OCI-LY3 (cell line): ENCODE measurements at regions not wholly inside any gene's neighbourhood (a gene's known extent, or its start where the extent isn't known, plus 50 kb on each side); places are given as distances from the start of the nearest gene placed in this dataset.

Source experiments
- H2AFZ ChIP-seq: fragments of 200-600, 300-600 bp; shearing (Covaris generic); 2 replicates; pipeline ENCODE4 v1.6.0; 2014; ENCODE audit warnings: antibody characterized with exemption, low read depth, low read length
- H3K27ac ChIP-seq: fragments of 200-600, 300-600 bp; sonication (generic); 2 replicates; pipeline ENCODE4 v1.5.1; 2014; ENCODE audit warnings: mild to moderate bottlenecking, low read length, moderate library complexity, mixed read lengths
- H3K27me3 ChIP-seq: fragments of 200-600, 300-600 bp; sonication (generic); 2 replicates; pipeline ENCODE4 v1.6.1; 2014; ENCODE audit warnings: low read depth, low read length, mixed read lengths
- H3K36me3 ChIP-seq: fragments of 200-600, 300-600 bp; sonication (generic); replicated peaks from 2 replicates; pipeline ENCODE3; 2014; ENCODE audit warnings: low read depth, low read length, mixed read lengths
- H3K4me1 ChIP-seq: fragments of 300-600, 200-600 bp; sonication (generic); 2 replicates; pipeline ENCODE4 v1.6.1; 2014; ENCODE audit warnings: low read length, mixed read lengths
- H3K4me2 ChIP-seq: fragments of 200-600, 300-600 bp; sonication (generic); 2 replicates; pipeline ENCODE4 v1.6.1; 2014; ENCODE audit warnings: low read length, mixed read lengths
- H3K4me3 ChIP-seq: fragments of 300-600, 200-600 bp; sonication (generic); 2 replicates; pipeline ENCODE4 v1.5.1; 2014; ENCODE audit warnings: antibody characterized with exemption, mild to moderate bottlenecking, low read length, moderate library complexity
- H3K79me2 ChIP-seq: fragments of 300-600, 200-600 bp; shearing (Covaris generic); 2 replicates; pipeline ENCODE4 v1.6.1; 2014; ENCODE audit warnings: mild to moderate bottlenecking, low read length, mixed read lengths
- H3K9ac ChIP-seq: fragments of 300-600, 200-600 bp; shearing (Covaris generic); 2 replicates; pipeline ENCODE4 v1.6.0; 2014; ENCODE audit warnings: mild to moderate bottlenecking, low read length, moderate library complexity
- H3K9me3 ChIP-seq: fragments of 200-600, 300-600 bp; shearing (Covaris generic); 2 replicates; pipeline ENCODE4 v1.6.1; 2014; ENCODE audit warnings: low read length, mixed read lengths; ENCODE audit not compliant: insufficient read depth
- H4K20me1 ChIP-seq: fragments of 200-600, 300-600 bp; sonication (generic); 2 replicates; pipeline ENCODE4 v1.6.1; 2016; ENCODE audit warnings: low read length, mixed read lengths; ENCODE audit not compliant: insufficient read depth
- CTCF ChIP-seq: fragments of 200-600, 300-600 bp; sonication (generic); IDR thresholded peaks from 2 replicates; pipeline ENCODE4 v1.5.1; 2014; ENCODE audit warnings: antibody characterized with exemption, low read length, low read depth
- EZH2phosphoT487 ChIP-seq: fragments of 200-600 bp; shearing (Covaris generic); IDR thresholded peaks from 2 replicates; pipeline ENCODE4 v1.6.1; 2018; ENCODE audit warnings: antibody characterized with exemption, mixed run types, low read depth

- Histone ChIP-seq H3K4me2 (no peak overlapping the region), H2AFZ (no peak overlapping the region), H3K9ac (no peak overlapping the region), H3K27ac (no peak overlapping the region), H3K79me2 (no peaks in the 10 kb centered on the region), H3K36me3 (no peaks in the 10 kb centered on the region), H3K27me3 (no peaks in the 10 kb centered on the region), H3K4me3 (no peak overlapping the region), H3K4me1 (peaks cover 9% of the 10 kb centered on the region), H3K9me3 (no peaks in the 10 kb centered on the region), H4K20me1 (no peaks in the 10 kb centered on the region)
- TF ChIP-seq CTCF, result no peak
- no peak for TF ChIP-seq EZH2phosphoT487
Measured at GRCh38 chr3:157695586-157695985, 192.4 kb upstream of the VEPH1 start.

GRCh38 chr3:157695103-157695502 is 191.9 kb upstream of the VEPH1 start:
- no peak for TF ChIP-seq EZH2phosphoT487
- TF ChIP-seq CTCF, result no peak
- no peaks in the 10 kb centered on the region for H3K27me3 ChIP-seq
- no peaks in the 10 kb centered on the region for H3K79me2 ChIP-seq
- no peaks in the 10 kb centered on the region for H3K9me3 ChIP-seq
- peaks cover 9% of the 10 kb centered on the region for H3K4me1 ChIP-seq
- no peak overlapping the region for H3K27ac ChIP-seq
- no peak overlapping the region for H3K4me2 ChIP-seq
- no peaks in the 10 kb centered on the region for H3K36me3 ChIP-seq
- no peaks in the 10 kb centered on the region for H4K20me1 ChIP-seq
- no peak overlapping the region for H2AFZ ChIP-seq
- H3K4me3 ChIP-seq, result no peak overlapping the region
- H3K9ac ChIP-seq, result no peak overlapping the region

GRCh38 chr3:157693762-157694161 is 190.5 kb upstream of the VEPH1 start:
- Histone ChIP-seq H3K27ac (no peak overlapping the region), H3K79me2 (no peaks in the 10 kb centered on the region), H3K4me2 (no peak overlapping the region), H3K27me3 (no peaks in the 10 kb centered on the region), H3K36me3 (no peaks in the 10 kb centered on the region), H3K4me1 (peaks cover 9% of the 10 kb centered on the region), H4K20me1 (no peaks in the 10 kb centered on the region), H3K9ac (no peak overlapping the region), H3K4me3 (no peak overlapping the region), H2AFZ (no peak overlapping the region), H3K9me3 (no peaks in the 10 kb centered on the region)
- TF ChIP-seq EZH2phosphoT487 (no peak), CTCF (no peak)

- H3K4me2 ChIP-seq, result 0 out of 2 replicates have a peak overlapping the region, but pooled peaks have one; percentile 2
- peaks cover 9% of the 10 kb centered on the region for H3K4me1 ChIP-seq
- no peak overlapping the region for H2AFZ ChIP-seq
- no peak overlapping the region for H3K27ac ChIP-seq
- TF ChIP-seq EZH2phosphoT487, result no peak
- no peak for TF ChIP-seq CTCF
- H4K20me1 ChIP-seq, result no peaks in the 10 kb centered on the region
- no peaks in the 10 kb centered on the region for H3K79me2 ChIP-seq
- H3K9me3 ChIP-seq, result no peaks in the 10 kb centered on the region
- no peak overlapping the region for H3K9ac ChIP-seq
- no peaks in the 10 kb centered on the region for H3K27me3 ChIP-seq
- no peak overlapping the region for H3K4me3 ChIP-seq
- no peaks in the 10 kb centered on the region for H3K36me3 ChIP-seq
Measured at GRCh38 chr3:157692468-157692867, 189.3 kb upstream of the VEPH1 start.
